ENCODE measurements at regions not wholly inside any gene's neighbourhood (a gene's known extent, or its start where the extent isn't known, plus 50 kb on each side); places are given as distances from the start of the nearest gene placed in this dataset.

DNA sequence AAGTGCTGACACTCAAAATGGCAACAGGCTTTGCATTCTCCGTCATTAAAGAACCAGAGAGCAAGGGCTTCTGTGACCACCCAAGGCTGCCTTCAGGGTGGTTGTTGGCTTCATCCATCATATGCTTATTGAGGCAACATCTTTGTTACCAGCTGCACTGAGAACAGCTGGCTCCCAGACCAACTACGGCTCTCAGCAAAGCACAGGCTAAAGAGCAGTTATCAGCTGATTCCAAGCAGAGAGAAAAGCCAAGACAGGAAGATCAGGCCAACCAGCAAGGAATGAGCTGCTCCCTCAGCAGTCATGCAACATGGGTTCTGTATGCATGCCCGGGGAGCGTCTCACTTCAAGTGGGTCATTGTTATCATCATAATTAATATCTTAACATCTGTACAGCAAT lies 358.9 kb downstream of the ACTL7B start:
- H3K4me1 Mint-ChIP-seq = no peaks in the 10 kb centered on the region
- H3K4me3 Mint-ChIP-seq = no peak overlapping the region
- peaks cover 3% of the 10 kb centered on the region for H3K9me3 Mint-ChIP-seq (ENCODE audit: low read depth)
- CTCF ChIA-PET = no interaction called here
- ATAC-seq = no peak
- no peak for DNase-seq
- H3K36me3 Mint-ChIP-seq = no peaks in the 10 kb centered on the region
- no peaks in the 10 kb centered on the region for H3K27me3 Mint-ChIP-seq
- H3K27ac Mint-ChIP-seq = no peak overlapping the region

DNA sequence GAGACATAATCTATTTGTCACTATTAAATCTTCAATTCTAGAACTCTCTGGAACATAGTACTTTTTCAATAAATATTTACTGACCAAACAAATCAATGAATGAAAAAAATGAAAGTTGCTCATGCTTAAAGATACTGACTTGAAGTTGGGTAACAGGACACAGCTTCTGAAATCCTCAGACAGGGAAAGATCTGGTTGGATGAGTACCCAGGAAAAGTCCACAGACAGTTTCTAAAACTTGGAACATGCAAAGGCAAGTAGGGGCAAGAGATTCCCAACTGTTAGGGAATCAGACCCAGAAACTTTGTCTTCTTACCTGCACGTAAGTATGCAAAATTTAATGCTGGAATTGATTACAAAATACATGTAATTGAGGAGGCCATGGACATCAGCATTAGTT lies 366.2 kb downstream of the ACTL7B start:
- H3K36me3 Mint-ChIP-seq = no peaks in the 10 kb centered on the region
- CTCF ChIA-PET = no interaction called here
- no peaks in the 10 kb centered on the region for H3K9me3 Mint-ChIP-seq (ENCODE audit: low read depth)
- ATAC-seq = no peak
- no peaks in the 10 kb centered on the region for H3K27me3 Mint-ChIP-seq
- no peaks in the 10 kb centered on the region for H3K4me1 Mint-ChIP-seq
- H3K27ac Mint-ChIP-seq = no peak overlapping the region
- H3K4me3 Mint-ChIP-seq = no peak overlapping the region
- DNase-seq = no peak

DNA sequence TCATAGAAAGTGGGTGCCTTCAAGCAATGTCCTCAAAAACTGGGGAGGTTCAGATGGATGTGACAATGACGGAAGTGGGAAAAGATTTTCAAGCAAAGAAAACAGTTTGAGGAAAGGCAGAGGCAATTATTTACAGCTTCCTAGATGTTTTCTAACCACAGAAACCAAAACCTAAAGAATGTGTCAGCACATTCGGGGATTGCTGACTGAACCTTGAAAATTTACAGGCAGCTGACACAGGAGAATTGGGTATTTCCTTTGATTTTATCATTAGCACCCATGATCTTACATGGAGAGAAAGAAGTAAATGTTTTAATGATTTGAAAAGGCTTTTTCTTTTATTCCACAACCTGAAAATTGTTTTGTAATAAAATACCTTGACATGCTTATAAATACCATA lies 369.0 kb downstream of the ACTL7B start:
- Mint-ChIP-seq H3K4me1 (no peaks in the 10 kb centered on the region), H3K27me3 (no peaks in the 10 kb centered on the region), H3K36me3 (no peaks in the 10 kb centered on the region), H3K4me3 (no peak overlapping the region), H3K9me3 (ENCODE audit: low read depth) (no peaks in the 10 kb centered on the region), H3K27ac (no peak overlapping the region)
- DNase-seq = no peak
- no peak for ATAC-seq
- CTCF ChIA-PET = no interaction called here

DNA sequence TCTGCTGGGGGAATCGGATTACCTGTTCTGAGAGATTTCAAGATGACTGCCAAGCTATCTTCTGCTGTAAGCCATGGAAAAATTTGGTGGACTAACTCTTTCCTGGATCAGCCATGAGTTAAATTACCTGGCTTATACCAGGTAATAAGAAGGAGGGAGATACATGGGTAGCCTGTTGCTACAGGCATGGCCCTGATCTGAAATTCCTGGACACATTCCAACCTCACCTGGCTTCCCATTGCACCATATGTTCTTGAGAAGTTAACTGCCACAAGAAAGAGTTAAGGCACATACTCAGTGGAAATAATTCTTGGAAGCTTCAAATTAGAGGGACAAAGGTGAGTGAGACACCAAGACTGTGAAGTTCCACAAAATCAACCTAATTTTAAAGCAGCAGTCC lies 371.3 kb downstream of the ACTL7B start:
- no peaks in the 10 kb centered on the region for H3K4me1 Mint-ChIP-seq

DNA sequence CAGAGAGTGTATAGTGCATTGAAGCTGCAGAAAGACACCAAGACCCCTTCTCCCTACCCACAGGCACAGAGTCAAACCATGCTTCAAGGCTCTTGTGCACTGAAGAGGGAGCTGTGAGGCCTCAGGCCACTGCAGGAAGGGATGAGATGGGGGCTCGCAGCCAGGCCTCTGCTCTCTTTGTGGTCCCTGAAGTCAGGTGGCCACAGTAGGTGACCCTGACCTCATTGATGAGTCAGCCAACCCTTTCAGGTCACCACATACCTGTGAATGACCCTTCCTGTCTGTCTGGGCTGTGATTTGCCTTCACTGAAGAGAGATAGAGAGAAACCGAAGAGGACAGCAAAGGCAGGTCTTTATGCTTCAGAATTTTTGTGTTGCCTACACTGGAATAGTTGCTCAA lies 372.1 kb downstream of the ACTL7B start:
- H3K27ac Mint-ChIP-seq = no peak overlapping the region
- H3K4me3 Mint-ChIP-seq = no peak overlapping the region
- CTCF ChIA-PET = no interaction called here
- H3K9me3 Mint-ChIP-seq (ENCODE audit: low read depth) = no peaks in the 10 kb centered on the region
- ATAC-seq = no peak
- H3K27me3 Mint-ChIP-seq = no peaks in the 10 kb centered on the region
- H3K36me3 Mint-ChIP-seq = no peaks in the 10 kb centered on the region
- DNase-seq = no peak
- H3K4me1 Mint-ChIP-seq = no peaks in the 10 kb centered on the region

More for the DNA sequence above, 371.3 kb downstream of the ACTL7B start:
- Mint-ChIP-seq H3K9me3 (ENCODE audit: low read depth) (no peaks in the 10 kb centered on the region), H3K4me3 (no peak overlapping the region), H3K27me3 (no peaks in the 10 kb centered on the region), H3K36me3 (no peaks in the 10 kb centered on the region), H3K27ac (no peak overlapping the region)
- ATAC-seq = no peak
- no peak for DNase-seq
- CTCF ChIA-PET = no interaction called here

DNA sequence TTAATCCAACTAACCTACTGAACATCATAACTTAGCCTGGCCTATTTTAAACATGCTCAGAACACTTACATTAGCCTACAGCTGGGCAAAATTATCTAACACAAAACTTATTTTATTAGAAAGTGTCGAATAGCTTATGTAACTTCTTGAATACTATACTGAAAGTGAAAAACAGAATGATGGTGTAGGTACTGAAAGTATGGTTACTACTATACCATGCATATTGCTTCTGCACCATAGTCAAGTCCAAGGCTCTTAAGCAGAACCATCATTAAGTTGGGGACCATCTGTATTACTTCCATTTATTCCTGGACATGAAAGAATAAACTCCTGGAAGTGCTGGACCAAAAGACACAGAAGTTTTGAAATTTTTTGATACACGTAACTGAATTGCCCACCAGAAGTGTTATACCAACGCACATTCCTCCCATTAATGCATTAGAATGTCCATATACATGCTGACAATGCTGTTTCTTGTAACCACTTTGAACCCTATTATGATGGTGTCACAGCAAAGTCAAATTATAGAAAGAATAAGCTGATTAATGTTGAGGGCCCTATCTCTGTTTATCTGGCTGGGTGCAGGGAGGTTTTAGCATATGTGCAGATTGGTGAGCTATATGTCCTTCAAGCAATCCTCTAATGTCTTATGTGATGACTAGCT lies 375.7 kb downstream of the ACTL7B start:
- H3K4me3 Mint-ChIP-seq = no peak overlapping the region
- no peak for DNase-seq
- CTCF ChIA-PET = no interaction called here
- no peaks in the 10 kb centered on the region for H3K4me1 Mint-ChIP-seq
- H3K36me3 Mint-ChIP-seq = no peaks in the 10 kb centered on the region
- no peak overlapping the region for H3K27ac Mint-ChIP-seq
- H3K9me3 Mint-ChIP-seq (ENCODE audit: low read depth) = no peaks in the 10 kb centered on the region
- no peak for ATAC-seq
- no peaks in the 10 kb centered on the region for H3K27me3 Mint-ChIP-seq

DNA sequence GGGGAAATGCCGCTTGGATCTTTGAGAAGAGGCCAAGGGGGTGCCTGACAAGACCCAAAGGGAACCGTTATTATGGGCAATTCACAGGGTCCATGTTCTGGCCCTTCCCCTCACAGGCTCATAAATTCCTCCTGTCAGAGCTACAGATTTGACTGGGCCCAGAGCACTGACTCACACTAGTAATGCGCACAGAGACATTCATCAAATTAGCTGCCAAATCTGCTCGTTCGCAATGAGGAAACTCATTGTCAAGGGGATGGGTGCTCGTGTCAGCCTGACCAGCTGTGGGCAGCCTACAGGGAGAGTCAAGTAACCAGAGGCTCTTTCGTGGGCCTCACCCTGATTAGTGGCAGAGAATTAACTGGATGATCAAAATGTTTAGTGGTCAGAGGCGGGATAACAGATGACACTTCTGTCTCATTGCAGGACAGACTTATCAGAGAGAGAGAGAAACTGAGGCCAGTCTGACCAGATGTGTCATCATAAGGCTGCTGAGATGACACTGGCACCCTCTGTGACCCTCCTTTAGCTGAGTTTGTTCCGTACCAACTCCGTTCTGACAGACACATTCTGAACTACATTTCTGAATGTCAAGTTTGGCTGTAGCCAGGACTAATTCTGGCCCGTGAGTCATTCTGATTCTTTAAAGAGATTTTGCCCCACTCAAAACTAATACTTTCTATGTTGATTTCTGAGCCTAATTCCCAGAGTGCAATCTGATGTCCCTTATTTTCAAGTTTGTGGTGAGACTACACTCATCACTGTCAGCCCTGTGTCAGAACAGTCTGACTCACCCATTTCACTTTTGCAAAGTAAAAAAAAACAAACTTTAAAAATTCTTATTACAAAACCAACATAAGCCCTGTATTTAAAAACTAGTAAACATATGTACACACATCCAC lies 377.1 kb downstream of the ACTL7B start:
- H3K27ac Mint-ChIP-seq = no peak overlapping the region
- no peaks in the 10 kb centered on the region for H3K4me1 Mint-ChIP-seq

DNA sequence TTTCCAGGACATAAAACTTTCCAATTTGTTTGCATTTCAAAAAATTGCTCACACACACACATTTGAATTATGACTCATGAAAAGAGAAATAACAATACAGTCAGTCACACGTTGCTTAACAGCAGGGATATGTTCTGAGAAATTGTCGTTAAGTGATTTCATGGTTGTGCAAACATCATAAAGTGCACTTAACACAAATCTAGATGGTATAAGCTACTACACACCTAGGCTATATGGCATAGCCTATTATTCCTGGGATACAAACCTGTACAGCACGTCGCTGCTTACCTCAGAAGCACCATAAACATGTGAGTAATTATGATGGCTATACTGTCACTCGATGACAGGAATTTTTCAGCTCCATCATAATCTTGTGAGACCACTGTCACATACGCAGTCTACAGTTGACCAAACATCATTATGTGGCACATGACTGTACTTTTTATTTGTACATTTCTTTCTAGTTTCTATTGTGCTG lies 378.2 kb downstream of the ACTL7B start:
- ATAC-seq = no peak
- no peaks in the 10 kb centered on the region for H3K27me3 Mint-ChIP-seq
- no peak for DNase-seq
- CTCF ChIA-PET = no interaction called here
- H3K9me3 Mint-ChIP-seq (ENCODE audit: low read depth) = no peaks in the 10 kb centered on the region
- no peak overlapping the region for H3K27ac Mint-ChIP-seq
- no peaks in the 10 kb centered on the region for H3K4me1 Mint-ChIP-seq
- H3K4me3 Mint-ChIP-seq = no peak overlapping the region
- no peaks in the 10 kb centered on the region for H3K36me3 Mint-ChIP-seq

More for the DNA sequence above, 377.1 kb downstream of the ACTL7B start:
- Mint-ChIP-seq H3K4me3 (no peak overlapping the region), H3K27me3 (no peaks in the 10 kb centered on the region), H3K36me3 (no peaks in the 10 kb centered on the region), H3K9me3 (ENCODE audit: low read depth) (no peaks in the 10 kb centered on the region)
- CTCF ChIA-PET = no interaction called here
- ATAC-seq (no peak), DNase-seq (no peak)

DNA sequence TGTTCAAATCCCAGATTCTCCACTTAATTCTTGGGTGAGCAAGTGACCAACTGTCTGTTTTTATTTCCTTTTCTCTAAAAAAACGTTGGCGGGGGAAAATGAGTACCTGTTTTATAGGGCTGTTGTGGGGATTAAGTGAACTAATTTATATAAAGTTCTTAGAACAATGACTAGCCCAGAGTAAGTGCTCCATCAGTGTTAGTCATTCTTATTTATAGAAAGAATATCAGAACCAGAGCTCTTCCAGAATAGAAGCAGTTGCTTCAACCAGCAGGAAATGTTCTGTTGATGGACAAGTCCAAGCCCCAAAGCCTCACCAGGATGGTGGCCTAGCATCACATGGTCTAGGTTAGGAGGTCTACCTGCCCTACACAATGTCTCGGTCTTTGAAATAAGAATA lies 379.2 kb downstream of the ACTL7B start:
- no peaks in the 10 kb centered on the region for H3K9me3 Mint-ChIP-seq (ENCODE audit: low read depth)
- H3K36me3 Mint-ChIP-seq = no peaks in the 10 kb centered on the region
- H3K4me1 Mint-ChIP-seq = no peaks in the 10 kb centered on the region
- ATAC-seq (no peak), DNase-seq (no peak)
- H3K27me3 Mint-ChIP-seq = no peaks in the 10 kb centered on the region
- no peak overlapping the region for H3K27ac Mint-ChIP-seq
- H3K4me3 Mint-ChIP-seq = no peak overlapping the region
- CTCF ChIA-PET = no interaction called here

DNA sequence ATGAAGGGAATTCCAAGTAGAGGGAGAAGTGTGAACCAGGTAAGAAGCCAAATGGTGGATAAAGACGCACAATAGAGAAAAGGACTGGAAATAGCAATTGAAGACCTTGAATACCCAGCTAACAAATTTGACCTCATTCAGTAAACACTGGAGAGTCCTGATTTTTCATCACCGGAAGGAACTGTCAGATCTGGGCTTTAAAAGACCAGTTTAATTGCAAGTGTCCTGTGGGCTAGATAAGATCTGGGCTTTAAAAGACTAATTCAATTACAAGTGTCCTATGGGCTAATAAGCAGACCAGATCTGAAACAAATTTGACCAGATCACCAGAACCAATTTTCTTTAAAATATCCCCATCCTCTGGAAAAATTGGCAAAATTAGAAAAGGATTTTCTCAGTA lies 380.0 kb downstream of the ACTL7B start:
- H3K9me3 Mint-ChIP-seq (ENCODE audit: low read depth) = no peaks in the 10 kb centered on the region
- ATAC-seq (no peak), DNase-seq (no peak)
- no peaks in the 10 kb centered on the region for H3K27me3 Mint-ChIP-seq
- H3K4me1 Mint-ChIP-seq = no peaks in the 10 kb centered on the region
- no peak overlapping the region for H3K4me3 Mint-ChIP-seq
- CTCF ChIA-PET = no interaction called here
- no peak overlapping the region for H3K27ac Mint-ChIP-seq
- H3K36me3 Mint-ChIP-seq = no peaks in the 10 kb centered on the region

DNA sequence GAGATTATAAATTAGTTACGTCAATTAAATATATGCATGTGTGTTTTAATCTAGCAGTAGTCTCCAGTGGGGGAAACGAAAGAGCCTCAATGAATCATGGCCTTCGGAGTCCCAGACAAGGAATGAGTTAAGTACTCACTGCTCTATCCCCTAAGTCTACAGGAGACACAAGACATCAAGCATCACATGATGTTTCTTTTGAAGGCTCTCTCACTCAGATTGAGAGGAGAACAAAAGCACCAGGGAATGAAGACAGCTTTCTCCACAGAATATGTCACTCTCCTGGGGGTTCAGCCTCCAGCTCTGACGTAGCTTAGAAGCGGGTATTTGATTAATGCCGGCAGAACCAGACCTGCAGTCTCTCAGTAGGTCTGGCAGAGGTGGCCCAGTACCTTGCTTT lies 381.4 kb downstream of the ACTL7B start:
- H3K36me3 Mint-ChIP-seq = no peaks in the 10 kb centered on the region
- H3K27me3 Mint-ChIP-seq = no peaks in the 10 kb centered on the region
- no peak overlapping the region for H3K27ac Mint-ChIP-seq
- no peaks in the 10 kb centered on the region for H3K9me3 Mint-ChIP-seq (ENCODE audit: low read depth)
- DNase-seq (no peak), ATAC-seq (no peak)
- no peak overlapping the region for H3K4me3 Mint-ChIP-seq
- CTCF ChIA-PET = no interaction called here
- no peaks in the 10 kb centered on the region for H3K4me1 Mint-ChIP-seq

DNA sequence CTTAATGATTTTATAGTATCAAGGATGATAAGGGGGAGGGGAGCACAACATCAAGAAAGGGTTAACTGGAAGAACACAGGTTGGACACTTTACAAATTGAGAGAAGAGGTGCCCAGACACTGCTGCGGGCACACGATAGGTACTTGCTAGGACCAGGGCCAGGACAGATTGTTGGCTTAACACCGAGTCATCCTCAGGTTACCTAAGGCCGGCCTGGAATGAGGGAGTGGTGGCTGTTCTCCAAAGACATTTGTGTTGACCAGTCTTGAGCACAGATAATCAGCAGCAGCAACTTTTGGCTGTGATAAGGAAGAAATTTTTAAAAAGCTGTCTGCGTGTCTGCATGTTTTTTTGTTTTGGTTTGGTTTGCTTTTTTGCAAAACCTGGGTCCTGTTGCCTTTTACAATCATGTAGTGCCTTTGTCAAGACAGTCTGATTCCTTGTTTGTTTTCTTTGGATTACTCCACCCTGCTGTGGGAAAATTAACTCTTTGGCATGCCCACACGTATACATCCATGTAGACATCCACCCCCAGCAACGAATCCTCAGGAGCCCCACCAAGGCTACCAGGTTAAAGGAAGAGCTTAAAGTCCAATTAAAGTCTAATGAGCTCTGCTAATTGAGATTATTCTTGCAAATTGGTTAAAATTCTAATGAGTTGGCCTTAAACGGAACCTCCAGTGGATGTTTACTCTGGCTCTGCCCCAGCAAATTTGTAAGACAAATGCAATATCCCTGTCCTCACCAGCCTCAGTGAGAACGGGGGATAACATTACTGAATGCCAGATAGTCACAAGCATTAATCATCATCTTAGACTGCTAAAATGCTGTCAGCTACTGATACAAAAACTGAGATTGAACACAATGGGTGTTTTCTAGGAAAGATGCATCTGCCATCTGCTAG lies 382.3 kb downstream of the ACTL7B start:
- H3K4me3 Mint-ChIP-seq = no peak overlapping the region
- H3K9me3 Mint-ChIP-seq (ENCODE audit: low read depth) = no peaks in the 10 kb centered on the region
- no peak for DNase-seq
- CTCF ChIA-PET = no interaction called here
- H3K36me3 Mint-ChIP-seq = no peaks in the 10 kb centered on the region
- no peaks in the 10 kb centered on the region for H3K27me3 Mint-ChIP-seq
- no peak overlapping the region for H3K27ac Mint-ChIP-seq
- ATAC-seq = no peak
- H3K4me1 Mint-ChIP-seq = no peaks in the 10 kb centered on the region

DNA sequence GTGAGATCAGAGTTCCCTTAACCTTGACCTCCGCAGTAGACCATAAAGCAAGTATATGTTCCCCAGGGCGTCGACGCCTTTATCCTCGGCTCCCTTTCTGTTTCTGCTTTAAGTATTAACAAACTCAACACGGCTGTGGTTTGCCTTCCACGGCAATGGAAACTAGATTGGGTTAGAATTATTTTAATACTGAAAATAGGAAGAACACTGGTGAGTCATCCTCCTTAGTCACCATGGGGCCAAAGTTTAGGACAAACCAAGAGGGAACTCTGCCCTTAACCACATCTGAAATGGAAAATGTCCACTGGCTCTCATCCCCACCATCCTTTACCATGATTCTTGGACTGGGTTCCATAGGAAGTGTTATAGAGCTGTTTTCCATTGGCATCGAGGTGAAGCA lies 386.1 kb downstream of the ACTL7B start:
- Mint-ChIP-seq H3K27ac (no peak overlapping the region), H3K27me3 (no peaks in the 10 kb centered on the region), H3K36me3 (no peaks in the 10 kb centered on the region), H3K4me3 (no peak overlapping the region), H3K9me3 (ENCODE audit: low read depth) (no peaks in the 10 kb centered on the region), H3K4me1 (no peaks in the 10 kb centered on the region)
- CTCF ChIA-PET = no interaction called here
- DNase-seq (no peak), ATAC-seq (no peak)
